ENCODE measurements at regions not wholly inside any gene's neighbourhood (a gene's known extent, or its start where the extent isn't known, plus 50 kb on each side); places are given as distances from the start of the nearest gene placed in this dataset.
"Not testable (repeated sequence)": the region's sequence is repeated elsewhere in the genome, so short reads cannot be mapped to it uniquely, and the experiment has no call there.

GRCh38 chr4:33494150-33494549 is 2750.2 kb downstream of the ARAP2 start:
- TF ChIP-seq CTCF (IDR thresholded peaks at IDR 0.05; ENCODE audit: low read length), result no peak
- no peak for TF ChIP-seq EZH2 (IDR thresholded peaks at IDR 0.05; ENCODE audit: borderline replicate concordance, low read length)
- Histone ChIP-seq H3K79me2 (ENCODE audit: insufficient read depth, low read length) (no peaks in the 10 kb centered on the region), H3K27me3 (ENCODE audit: insufficient read depth, low read length) (no peaks in the 10 kb centered on the region), H3K4me2 (ENCODE audit: low read length) (no peak overlapping the region), H2AFZ (ENCODE audit: low read length) (no peak overlapping the region), H3K9me3 (ENCODE audit: low read length) (no peaks in the 10 kb centered on the region), H3K9ac (ENCODE audit: low read length) (no peak overlapping the region), H3K36me3 (ENCODE audit: insufficient read depth, low read length) (no peaks in the 10 kb centered on the region), H3K9me2 (ENCODE audit: low read depth, low read length) (no peaks in the 10 kb centered on the region), H4K20me1 (ENCODE audit: insufficient read depth, low read length) (no peaks in the 10 kb centered on the region), H3F3A (ENCODE audit: insufficient read depth, low read length) (no peaks in the 10 kb centered on the region), H3K4me3 (ENCODE audit: low read depth, low read length, poor library complexity, severe bottlenecking) (no peak overlapping the region), H3K4me1 (ENCODE audit: insufficient read depth, low read length, severe bottlenecking) (no peaks in the 10 kb centered on the region), H3K27ac (ENCODE audit: low read depth, low read length, poor library complexity, severe bottlenecking) (no peak overlapping the region)

- H3K9me3 ChIP-seq (ENCODE audit: low read length); H3K4me1 ChIP-seq (ENCODE audit: insufficient read depth, low read length, severe bottlenecking); H3K27me3 ChIP-seq (ENCODE audit: insufficient read depth, low read length); H3K9ac ChIP-seq (ENCODE audit: low read length); H3K36me3 ChIP-seq (ENCODE audit: insufficient read depth, low read length); H3K79me2 ChIP-seq (ENCODE audit: insufficient read depth, low read length); H4K20me1 ChIP-seq (ENCODE audit: insufficient read depth, low read length); H3K4me3 ChIP-seq (ENCODE audit: low read depth, low read length, poor library complexity, severe bottlenecking); H3K27ac ChIP-seq (ENCODE audit: low read depth, low read length, poor library complexity, severe bottlenecking); H3F3A ChIP-seq (ENCODE audit: insufficient read depth, low read length); H3K9me2 ChIP-seq (ENCODE audit: low read depth, low read length); H3K4me2 ChIP-seq (ENCODE audit: low read length); H2AFZ ChIP-seq (ENCODE audit: low read length): not testable (repeated sequence)
Observed at GRCh38 chr4:33501587-33501986, 2742.7 kb downstream of the ARAP2 start.

- H3K9ac ChIP-seq (ENCODE audit: low read length), result no peak overlapping the region
- H3K36me3 ChIP-seq (ENCODE audit: insufficient read depth, low read length), result no peaks in the 10 kb centered on the region
- no peak overlapping the region for H3K27ac ChIP-seq (ENCODE audit: low read depth, low read length, poor library complexity, severe bottlenecking)
- no peaks in the 10 kb centered on the region for H3K27me3 ChIP-seq (ENCODE audit: insufficient read depth, low read length)
- no peaks in the 10 kb centered on the region for H3K9me2 ChIP-seq (ENCODE audit: low read depth, low read length)
- no peak overlapping the region for H3K4me2 ChIP-seq (ENCODE audit: low read length)
- H3K4me1 ChIP-seq (ENCODE audit: insufficient read depth, low read length, severe bottlenecking), result no peaks in the 10 kb centered on the region
- no peak overlapping the region for H3K4me3 ChIP-seq (ENCODE audit: low read depth, low read length, poor library complexity, severe bottlenecking)
- no peak overlapping the region for H2AFZ ChIP-seq (ENCODE audit: low read length)
- H3K79me2 ChIP-seq (ENCODE audit: insufficient read depth, low read length), result no peaks in the 10 kb centered on the region
- H3K9me3 ChIP-seq (ENCODE audit: low read length), result no peaks in the 10 kb centered on the region
- TF ChIP-seq EZH2 (IDR thresholded peaks at IDR 0.05; ENCODE audit: borderline replicate concordance, low read length), result no peak
- TF ChIP-seq CTCF (IDR thresholded peaks at IDR 0.05; ENCODE audit: low read length), result no peak
- H4K20me1 ChIP-seq (ENCODE audit: insufficient read depth, low read length), result no peaks in the 10 kb centered on the region
- H3F3A ChIP-seq (ENCODE audit: insufficient read depth, low read length), result no peaks in the 10 kb centered on the region
Observed at GRCh38 chr4:33512397-33512796, 2731.9 kb downstream of the ARAP2 start.

GRCh38 chr4:33518856-33519255 is 2725.5 kb downstream of the ARAP2 start:
- no peaks in the 10 kb centered on the region for H3K9me3 ChIP-seq (ENCODE audit: low read length)
- H2AFZ ChIP-seq (ENCODE audit: low read length), result no peak overlapping the region
- no peak for TF ChIP-seq CTCF (IDR thresholded peaks at IDR 0.05; ENCODE audit: low read length)
- TF ChIP-seq EZH2 (IDR thresholded peaks at IDR 0.05; ENCODE audit: borderline replicate concordance, low read length), result no peak
- no peak overlapping the region for H3K4me2 ChIP-seq (ENCODE audit: low read length)
- no peak overlapping the region for H3K27ac ChIP-seq (ENCODE audit: low read depth, low read length, poor library complexity, severe bottlenecking)
- H3K27me3 ChIP-seq (ENCODE audit: insufficient read depth, low read length), result no peaks in the 10 kb centered on the region
- H3K4me1 ChIP-seq (ENCODE audit: insufficient read depth, low read length, severe bottlenecking), result no peaks in the 10 kb centered on the region
- no peak overlapping the region for H3K9ac ChIP-seq (ENCODE audit: low read length)
- H3F3A ChIP-seq (ENCODE audit: insufficient read depth, low read length), result no peaks in the 10 kb centered on the region
- no peak overlapping the region for H3K4me3 ChIP-seq (ENCODE audit: low read depth, low read length, poor library complexity, severe bottlenecking)
- no peaks in the 10 kb centered on the region for H3K79me2 ChIP-seq (ENCODE audit: insufficient read depth, low read length)
- no peaks in the 10 kb centered on the region for H3K9me2 ChIP-seq (ENCODE audit: low read depth, low read length)
- H3K36me3 ChIP-seq (ENCODE audit: insufficient read depth, low read length), result no peaks in the 10 kb centered on the region
- H4K20me1 ChIP-seq (ENCODE audit: insufficient read depth, low read length), result no peaks in the 10 kb centered on the region

Data from OCI-LY1 (cell line).